DND-41 (cell line): ENCODE measurements at regions not wholly inside any gene's neighbourhood (a gene's known extent, or its start where the extent isn't known, plus 50 kb on each side); places are given as distances from the start of the nearest gene placed in this dataset.

Source experiments
- ATAC-seq: fragments of 200-7000 bp; cut with Tn5 transposase; 3 replicates; pipeline ENCODE4 v1.9.1; 2021; ENCODE audit warnings: low read depth; ENCODE audit not compliant: insufficient read depth
- DNase-seq: peaks from one replicate; pipeline ENCODE4 v3.0.0-alpha.2; 2020
- H2AFZ ChIP-seq: 2 replicates; pipeline ENCODE4 v1.6.0; 2012; ENCODE audit warnings: low read depth, low read length
- H3K27ac ChIP-seq: 2 replicates; pipeline ENCODE4 v1.5.1; 2012; ENCODE audit warnings: low read length, inconsistent platforms
- H3K27me3 ChIP-seq: fragments of 200-600 bp; sonication (generic); 2 replicates; pipeline ENCODE4 v1.6.0; 2012; ENCODE audit warnings: low read length, mild to moderate bottlenecking, inconsistent platforms; ENCODE audit not compliant: insufficient read depth, poor library complexity
- H3K36me3 ChIP-seq: 2 replicates; pipeline ENCODE4 v1.5.1; 2012; ENCODE audit warnings: low read length, inconsistent platforms; ENCODE audit not compliant: insufficient read depth
- H3K4me1 ChIP-seq: 2 replicates; pipeline ENCODE4 v1.5.1; 2012; ENCODE audit warnings: mild to moderate bottlenecking, low read length; ENCODE audit not compliant: insufficient read depth
- H3K4me2 ChIP-seq: 2 replicates; pipeline ENCODE4 v1.6.0; 2012; ENCODE audit warnings: mild to moderate bottlenecking, moderate library complexity, low read length, inconsistent platforms; ENCODE audit not compliant: insufficient read depth
- H3K4me3 ChIP-seq, 2 experiments: fragments of 200-600 bp in 1 of 2; shearing (Covaris generic) in 1 of 2; 2 replicates each; pipeline ENCODE4 v1.5.1; 2012 to 2016; ENCODE audit warnings: inconsistent platforms in 2 of 2, low read length in 2 of 2, mild to moderate bottlenecking in 2 of 2, low read depth in 1 of 2, moderate library complexity in 1 of 2
- H3K79me2 ChIP-seq: 2 replicates; pipeline ENCODE4 v1.6.0; 2012; ENCODE audit warnings: low read length, inconsistent platforms; ENCODE audit not compliant: insufficient read depth
- H3K9ac ChIP-seq: 2 replicates; pipeline ENCODE4 v1.6.0; 2012; ENCODE audit warnings: low read depth, mild to moderate bottlenecking, inconsistent platforms, low read length, moderate library complexity
- H3K9me3 ChIP-seq: 2 replicates; pipeline ENCODE4 v1.5.1; 2012; ENCODE audit warnings: low read length, moderate library complexity, mild to moderate bottlenecking, inconsistent platforms; ENCODE audit not compliant: insufficient read depth, severe bottlenecking
- H4K20me1 ChIP-seq: 2 replicates; pipeline ENCODE4 v1.6.0; 2012; ENCODE audit warnings: low read length; ENCODE audit not compliant: insufficient read depth
- EZH2 ChIP-seq: IDR thresholded peaks from 3 replicates; pipeline ENCODE4 v1.6.1; 2012; ENCODE audit warnings: borderline replicate concordance, low read depth, mild to moderate bottlenecking, moderate library complexity, low read length, inconsistent platforms; ENCODE audit not compliant: severe bottlenecking
- TF ChIP-seq, protein P1 (sequence below): IDR thresholded peaks from 2 replicates; pipeline ENCODE4 v1.5.1; 2012; ENCODE audit warnings: borderline replicate concordance, low read length, moderate library complexity, mild to moderate bottlenecking; ENCODE audit not compliant: poor library complexity, severe bottlenecking; ENCODE audit errors: extremely low read depth

DNA sequence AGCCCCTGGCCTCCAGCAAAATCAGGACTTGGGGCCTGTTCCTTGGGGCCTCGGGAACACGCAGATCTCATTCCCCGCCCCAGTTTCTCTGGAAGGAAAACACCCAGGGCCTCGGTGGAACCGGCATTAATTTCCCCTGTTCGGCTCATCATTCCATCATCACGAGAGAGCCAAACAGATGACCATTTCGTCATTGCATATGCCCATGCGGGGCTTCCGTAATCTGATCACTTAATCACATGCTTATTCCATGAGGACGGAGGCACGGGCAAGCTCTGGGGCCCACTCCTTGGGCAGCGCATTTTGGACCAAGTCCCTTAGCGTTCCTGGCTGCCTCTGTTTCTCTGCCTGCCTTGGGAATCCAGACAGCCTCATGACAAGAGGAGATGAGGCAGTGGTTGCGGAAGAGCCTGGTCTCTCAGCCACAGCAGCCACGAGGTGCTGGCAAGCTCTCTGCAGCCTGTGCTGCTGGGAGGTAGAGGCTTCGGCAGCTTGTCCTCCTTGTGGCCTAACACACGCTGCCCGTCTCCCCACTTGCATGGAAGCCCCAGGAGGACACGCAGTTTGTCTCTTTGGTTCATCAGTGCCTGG is 65.0 kb upstream of the IER5L start:
- no peak for TF ChIP-seq EZH2
- TF ChIP-seq, protein P1, sequence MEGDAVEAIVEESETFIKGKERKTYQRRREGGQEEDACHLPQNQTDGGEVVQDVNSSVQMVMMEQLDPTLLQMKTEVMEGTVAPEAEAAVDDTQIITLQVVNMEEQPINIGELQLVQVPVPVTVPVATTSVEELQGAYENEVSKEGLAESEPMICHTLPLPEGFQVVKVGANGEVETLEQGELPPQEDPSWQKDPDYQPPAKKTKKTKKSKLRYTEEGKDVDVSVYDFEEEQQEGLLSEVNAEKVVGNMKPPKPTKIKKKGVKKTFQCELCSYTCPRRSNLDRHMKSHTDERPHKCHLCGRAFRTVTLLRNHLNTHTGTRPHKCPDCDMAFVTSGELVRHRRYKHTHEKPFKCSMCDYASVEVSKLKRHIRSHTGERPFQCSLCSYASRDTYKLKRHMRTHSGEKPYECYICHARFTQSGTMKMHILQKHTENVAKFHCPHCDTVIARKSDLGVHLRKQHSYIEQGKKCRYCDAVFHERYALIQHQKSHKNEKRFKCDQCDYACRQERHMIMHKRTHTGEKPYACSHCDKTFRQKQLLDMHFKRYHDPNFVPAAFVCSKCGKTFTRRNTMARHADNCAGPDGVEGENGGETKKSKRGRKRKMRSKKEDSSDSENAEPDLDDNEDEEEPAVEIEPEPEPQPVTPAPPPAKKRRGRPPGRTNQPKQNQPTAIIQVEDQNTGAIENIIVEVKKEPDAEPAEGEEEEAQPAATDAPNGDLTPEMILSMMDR: no peak
- H3K27ac ChIP-seq: no peak overlapping the region
- H3K4me1 ChIP-seq: no peaks in the 10 kb centered on the region
- H2AFZ ChIP-seq: no peak overlapping the region
- H3K27me3 ChIP-seq: peaks cover 2% of the 10 kb centered on the region
- H4K20me1 ChIP-seq: no peaks in the 10 kb centered on the region
- H3K9me3 ChIP-seq: no peaks in the 10 kb centered on the region
- DNase-seq (no peak), ATAC-seq (no peak)
- no peak overlapping the region for H3K4me2 ChIP-seq
- no peaks in the 10 kb centered on the region for H3K36me3 ChIP-seq
- H3K79me2 ChIP-seq: no peaks in the 10 kb centered on the region
- H3K9ac ChIP-seq: no peak overlapping the region
- H3K4me3 ChIP-seq: no peak overlapping the region

DNA sequence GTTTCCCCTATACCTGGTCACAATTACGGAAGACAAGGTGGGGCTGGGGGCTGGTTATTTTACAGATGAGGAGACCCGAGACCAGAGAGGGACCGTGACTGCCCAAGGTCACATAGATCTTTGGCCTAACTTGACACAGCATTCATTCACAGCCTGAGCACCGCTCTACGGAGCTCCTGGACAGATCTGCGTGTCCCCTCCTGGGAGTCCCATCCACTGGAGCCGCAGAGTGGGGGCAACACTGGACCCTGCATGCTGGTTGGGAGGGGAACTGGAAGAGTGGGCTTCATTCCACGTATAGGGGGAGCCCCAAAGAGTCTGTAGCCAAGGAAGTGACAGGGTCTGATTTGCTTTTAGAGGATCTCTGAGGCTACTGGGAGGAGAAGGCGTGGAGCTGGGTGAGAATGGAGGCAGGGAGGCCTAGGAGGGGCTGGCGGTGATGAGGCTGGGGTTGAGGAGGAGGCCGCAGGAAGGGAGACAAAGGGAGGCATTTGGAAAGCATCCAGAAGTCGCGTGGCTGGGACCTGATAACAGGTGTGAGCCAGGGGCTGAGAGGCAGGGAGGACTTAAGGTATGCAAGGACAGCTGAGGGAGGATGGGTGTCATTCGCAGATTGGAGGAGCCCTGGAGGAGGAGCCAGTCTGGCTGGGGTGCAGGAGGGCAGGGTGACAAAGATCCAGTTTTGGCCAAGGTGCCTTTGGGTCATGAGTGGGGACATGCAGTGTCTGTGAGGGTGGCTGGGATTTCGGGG is 64.3 kb upstream of the IER5L start:
- DNase-seq: no peak
- no peak for ATAC-seq
- no peaks in the 10 kb centered on the region for H3K9me3 ChIP-seq
- H3K79me2 ChIP-seq: no peaks in the 10 kb centered on the region
- H3K36me3 ChIP-seq: no peaks in the 10 kb centered on the region
- no peak overlapping the region for H3K27ac ChIP-seq
- H3K27me3 ChIP-seq: peaks cover 2% of the 10 kb centered on the region
- no peaks in the 10 kb centered on the region for H3K4me1 ChIP-seq
- no peak overlapping the region for H3K9ac ChIP-seq
- H3K4me2 ChIP-seq: no peak overlapping the region
- H4K20me1 ChIP-seq: no peaks in the 10 kb centered on the region
- H2AFZ ChIP-seq: no peak overlapping the region
- TF ChIP-seq, protein P1: no peak
- TF ChIP-seq EZH2: no peak
- no peak overlapping the region for H3K4me3 ChIP-seq

DNA sequence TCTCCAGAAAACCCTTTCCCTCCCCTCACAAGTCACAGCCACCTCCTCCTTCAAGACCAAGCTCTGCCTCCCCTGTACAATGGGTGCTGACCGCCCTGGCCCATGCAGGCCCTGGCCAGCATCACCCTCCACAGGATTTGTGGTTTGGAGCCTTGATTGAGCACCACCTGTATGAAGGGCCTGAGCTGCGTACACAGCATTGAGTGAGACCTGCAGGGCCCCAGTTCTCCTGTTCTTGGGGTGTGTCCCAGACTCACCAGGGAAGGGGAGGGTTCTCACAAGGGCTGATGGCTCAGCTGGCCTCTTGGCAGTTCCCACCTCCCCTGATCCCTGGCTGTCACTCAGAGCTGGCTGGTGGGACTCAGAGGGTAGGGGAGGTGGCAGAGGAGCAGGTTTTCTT is 63.7 kb upstream of the IER5L start:
- H3K4me1 ChIP-seq: no peaks in the 10 kb centered on the region
- TF ChIP-seq, protein P1: no peak
- TF ChIP-seq EZH2: no peak
- H3K9ac ChIP-seq: no peak overlapping the region
- DNase-seq (no peak), ATAC-seq (no peak)
- H3K4me2 ChIP-seq: no peak overlapping the region
- H3K9me3 ChIP-seq: no peaks in the 10 kb centered on the region
- H3K4me3 ChIP-seq: no peak overlapping the region
- H3K27ac ChIP-seq: no peak overlapping the region
- peaks cover 2% of the 10 kb centered on the region for H3K27me3 ChIP-seq
- H3K79me2 ChIP-seq: no peaks in the 10 kb centered on the region
- no peaks in the 10 kb centered on the region for H3K36me3 ChIP-seq
- H4K20me1 ChIP-seq: no peaks in the 10 kb centered on the region
- H2AFZ ChIP-seq: no peak overlapping the region
